ENCODE measurements at regions not wholly inside any gene's neighbourhood (a gene's known extent, or its start where the extent isn't known, plus 50 kb on each side); places are given as distances from the start of the nearest gene placed in this dataset.

GRCh38 chr13:103695320-103695719 lies 629.1 kb upstream of the SLC10A2 start:
- H4K20me1 ChIP-seq (ENCODE audit: insufficient read depth, poor library complexity, severe bottlenecking), result no peaks in the 10 kb centered on the region
- TF ChIP-seq EZH2 (IDR thresholded peaks at IDR 0.05; ENCODE audit: borderline replicate concordance) (no peak), CTCF (IDR thresholded peaks at IDR 0.05; ENCODE audit: poor library complexity) (no peak)
- H3K27me3 ChIP-seq, result no peaks in the 10 kb centered on the region
- H3K4me2 ChIP-seq, result no peak overlapping the region
- no peak for DNase-seq (ENCODE audit: low spot score)
- H3K9me3 ChIP-seq (ENCODE audit: low read depth), result no peaks in the 10 kb centered on the region
- no peaks in the 10 kb centered on the region for H3K79me2 ChIP-seq
- H3K9me2 ChIP-seq (replicated peaks; ENCODE audit: insufficient read depth), result no peaks in the 10 kb centered on the region
- 91% methylated on average over 2 of the region's 2 CpGs for WGBS (ENCODE audit: low lambda C conversion rate, missing lambda C conversion rate)
- no peak overlapping the region for H3K4me3 ChIP-seq
- no peak overlapping the region for H2AFZ ChIP-seq
- H3K4me1 ChIP-seq (ENCODE audit: insufficient read depth), result no peaks in the 10 kb centered on the region
- H3K36me3 ChIP-seq (replicated peaks; ENCODE audit: insufficient read depth, low read depth), result no peaks in the 10 kb centered on the region
- H3K27ac ChIP-seq, result no peak overlapping the region

GRCh38 chr13:103694471-103694870 lies 628.3 kb upstream of the SLC10A2 start:
- Histone ChIP-seq H3K79me2 (no peaks in the 10 kb centered on the region), H4K20me1 (ENCODE audit: insufficient read depth, poor library complexity, severe bottlenecking) (no peaks in the 10 kb centered on the region), H3K9me3 (ENCODE audit: low read depth) (no peaks in the 10 kb centered on the region), H3K4me3 (no peak overlapping the region), H3K4me1 (ENCODE audit: insufficient read depth) (no peaks in the 10 kb centered on the region), H3K9me2 (replicated peaks; ENCODE audit: insufficient read depth) (no peaks in the 10 kb centered on the region), H3K27ac (no peak overlapping the region), H3K4me2 (no peak overlapping the region), H2AFZ (no peak overlapping the region), H3K36me3 (replicated peaks; ENCODE audit: insufficient read depth, low read depth) (no peaks in the 10 kb centered on the region), H3K27me3 (no peaks in the 10 kb centered on the region)
- WGBS (ENCODE audit: low lambda C conversion rate, missing lambda C conversion rate), result 65% methylated on average over 4 of the region's 4 CpGs
- no peak for TF ChIP-seq EZH2 (IDR thresholded peaks at IDR 0.05; ENCODE audit: borderline replicate concordance)
- no peak for DNase-seq (ENCODE audit: low spot score)

GRCh38 chr13:103694033-103694432 lies 627.8 kb upstream of the SLC10A2 start:
- no peaks in the 10 kb centered on the region for H3K9me2 ChIP-seq (replicated peaks; ENCODE audit: insufficient read depth)
- no peak overlapping the region for H3K4me2 ChIP-seq
- H3K9me3 ChIP-seq (ENCODE audit: low read depth), result no peaks in the 10 kb centered on the region
- H3K4me3 ChIP-seq, result no peak overlapping the region
- WGBS (ENCODE audit: low lambda C conversion rate, missing lambda C conversion rate), result 34% methylated on average over 5 of the region's 5 CpGs
- no peaks in the 10 kb centered on the region for H3K4me1 ChIP-seq (ENCODE audit: insufficient read depth)
- no peak for DNase-seq (ENCODE audit: low spot score)
- H2AFZ ChIP-seq, result no peak overlapping the region
- H3K27me3 ChIP-seq, result no peaks in the 10 kb centered on the region
- H3K27ac ChIP-seq, result no peak overlapping the region
- TF ChIP-seq EZH2 (IDR thresholded peaks at IDR 0.05; ENCODE audit: borderline replicate concordance) (no peak), EZH2phosphoT487 (IDR thresholded peaks at IDR 0.05; ENCODE audit: low read depth, severe bottlenecking, unreplicated experiment) (no peak), CTCF (IDR thresholded peaks at IDR 0.05; ENCODE audit: poor library complexity) (no peak)
- no peaks in the 10 kb centered on the region for H3K79me2 ChIP-seq
- H4K20me1 ChIP-seq (ENCODE audit: insufficient read depth, poor library complexity, severe bottlenecking), result no peaks in the 10 kb centered on the region
- no peaks in the 10 kb centered on the region for H3K36me3 ChIP-seq (replicated peaks; ENCODE audit: insufficient read depth, low read depth)

- no peak for TF ChIP-seq CTCF (IDR thresholded peaks at IDR 0.05; ENCODE audit: poor library complexity)
- TF ChIP-seq EZH2phosphoT487 (IDR thresholded peaks at IDR 0.05; ENCODE audit: low read depth, severe bottlenecking, unreplicated experiment), result no peak
- TF ChIP-seq EZH2 (IDR thresholded peaks at IDR 0.05; ENCODE audit: borderline replicate concordance), result no peak
- H2AFZ ChIP-seq, result no peak overlapping the region
These were observed 626.2 kb upstream of the SLC10A2 start for GRCh38 chr13:103692442-103692841.

More at GRCh38 chr13:103692442-103692841, 626.2 kb upstream of the SLC10A2 start:
- no peaks in the 10 kb centered on the region for H3K27me3 ChIP-seq
- no peaks in the 10 kb centered on the region for H3K9me2 ChIP-seq (replicated peaks; ENCODE audit: insufficient read depth)
- H3K4me2 ChIP-seq, result no peak overlapping the region
- WGBS (ENCODE audit: low lambda C conversion rate, missing lambda C conversion rate), result 93% methylated on average over 4 of the region's 4 CpGs
- H3K27ac ChIP-seq, result no peak overlapping the region
- H3K4me3 ChIP-seq, result no peak overlapping the region
- H3K36me3 ChIP-seq (replicated peaks; ENCODE audit: insufficient read depth, low read depth), result no peaks in the 10 kb centered on the region
- H3K9me3 ChIP-seq (ENCODE audit: low read depth), result no peaks in the 10 kb centered on the region
- no peak for DNase-seq (ENCODE audit: low spot score)
- H3K79me2 ChIP-seq, result no peaks in the 10 kb centered on the region
- H4K20me1 ChIP-seq (ENCODE audit: insufficient read depth, poor library complexity, severe bottlenecking), result no peaks in the 10 kb centered on the region
- H3K4me1 ChIP-seq (ENCODE audit: insufficient read depth), result no peaks in the 10 kb centered on the region

Measured in hepatocyte (in vitro differentiated cells).